SK-N-SH (cell line): ENCODE measurements at regions not wholly inside any gene's neighbourhood (a gene's known extent, or its start where the extent isn't known, plus 50 kb on each side); places are given as distances from the start of the nearest gene placed in this dataset.

ENCODE experiments used
- JUND ChIP-seq: IDR thresholded peaks from 2 replicates; pipeline ENCODE4 v1.4.0; 2012
- POLR2AphosphoS5 ChIP-seq: IDR thresholded peaks from 2 replicates; pipeline ENCODE4 v1.6.1; 2012; ENCODE audit warnings: low read depth, low read length
- RAD21 ChIP-seq: IDR thresholded peaks from 2 replicates; pipeline ENCODE4 v1.6.1; 2012; ENCODE audit warnings: mild to moderate bottlenecking, low read length
- RCOR1 ChIP-seq: fragments of 150-350 bp; IDR thresholded peaks from 2 replicates; pipeline ENCODE4 v1.6.1; 2017; ENCODE audit warnings: antibody characterized with exemption, low read length
- SMC3 ChIP-seq: IDR thresholded peaks from 2 replicates; pipeline ENCODE4 v1.6.1; 2012; ENCODE audit warnings: low read depth, low read length, improper control_type of control experiment
- TCF12 ChIP-seq: IDR thresholded peaks from 2 replicates; pipeline ENCODE4 v1.4.0; 2012
- TEAD4 ChIP-seq: IDR thresholded peaks from 2 replicates; pipeline ENCODE4 v1.4.0; 2012; ENCODE audit warnings: mild to moderate bottlenecking, borderline replicate concordance; ENCODE audit not compliant: insufficient read depth
- YY1 ChIP-seq: IDR thresholded peaks from 2 replicates; pipeline ENCODE4 v1.4.0; 2012; ENCODE audit warnings: low read depth, mild to moderate bottlenecking
- TF ChIP-seq, protein P1 (sequence below): fragments of 200-600 bp; sonication (generic); IDR thresholded peaks from 2 replicates; pipeline ENCODE4 v1.6.1; 2017; ENCODE audit warnings: antibody characterized with exemption, mild to moderate bottlenecking, moderate library complexity
- TF ChIP-seq, protein P2 (sequence below): IDR thresholded peaks from 2 replicates; pipeline ENCODE4 v1.4.0; 2012; ENCODE audit warnings: low read depth

DNA sequence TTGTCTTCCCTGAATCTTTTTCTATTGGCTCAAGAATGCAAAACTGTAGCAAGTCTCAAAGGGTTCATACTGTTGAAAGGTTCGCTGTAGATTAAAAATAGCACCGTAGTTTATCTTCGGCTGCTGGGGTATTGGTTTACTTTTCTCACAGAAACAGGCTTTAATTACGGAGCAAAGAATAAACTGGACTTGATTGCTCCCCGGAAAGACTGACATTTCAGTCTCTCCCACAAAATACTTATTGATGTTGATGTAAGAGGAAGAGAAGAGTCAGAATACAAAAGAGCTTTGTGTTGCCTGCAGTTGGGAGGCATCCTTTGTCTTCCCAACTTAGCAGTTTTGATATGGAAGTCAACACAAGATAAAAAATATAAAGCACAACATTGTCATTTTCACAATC lies 183.9 kb upstream of the DMAC1 start:
- TF ChIP-seq POLR2AphosphoS5 (no peak), RCOR1 (no peak), JUND (no peak), TEAD4 (no peak), SMC3 (no peak), RAD21 (no peak), YY1 (no peak), TCF12 (no peak)
- TF ChIP-seq, protein P1, sequence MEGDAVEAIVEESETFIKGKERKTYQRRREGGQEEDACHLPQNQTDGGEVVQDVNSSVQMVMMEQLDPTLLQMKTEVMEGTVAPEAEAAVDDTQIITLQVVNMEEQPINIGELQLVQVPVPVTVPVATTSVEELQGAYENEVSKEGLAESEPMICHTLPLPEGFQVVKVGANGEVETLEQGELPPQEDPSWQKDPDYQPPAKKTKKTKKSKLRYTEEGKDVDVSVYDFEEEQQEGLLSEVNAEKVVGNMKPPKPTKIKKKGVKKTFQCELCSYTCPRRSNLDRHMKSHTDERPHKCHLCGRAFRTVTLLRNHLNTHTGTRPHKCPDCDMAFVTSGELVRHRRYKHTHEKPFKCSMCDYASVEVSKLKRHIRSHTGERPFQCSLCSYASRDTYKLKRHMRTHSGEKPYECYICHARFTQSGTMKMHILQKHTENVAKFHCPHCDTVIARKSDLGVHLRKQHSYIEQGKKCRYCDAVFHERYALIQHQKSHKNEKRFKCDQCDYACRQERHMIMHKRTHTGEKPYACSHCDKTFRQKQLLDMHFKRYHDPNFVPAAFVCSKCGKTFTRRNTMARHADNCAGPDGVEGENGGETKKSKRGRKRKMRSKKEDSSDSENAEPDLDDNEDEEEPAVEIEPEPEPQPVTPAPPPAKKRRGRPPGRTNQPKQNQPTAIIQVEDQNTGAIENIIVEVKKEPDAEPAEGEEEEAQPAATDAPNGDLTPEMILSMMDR, result no peak
- TF ChIP-seq, protein P2, sequence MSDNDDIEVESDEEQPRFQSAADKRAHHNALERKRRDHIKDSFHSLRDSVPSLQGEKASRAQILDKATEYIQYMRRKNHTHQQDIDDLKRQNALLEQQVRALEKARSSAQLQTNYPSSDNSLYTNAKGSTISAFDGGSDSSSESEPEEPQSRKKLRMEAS, result no peak
